ENCODE measurements at regions not wholly inside any gene's neighbourhood (a gene's known extent, or its start where the extent isn't known, plus 50 kb on each side); places are given as distances from the start of the nearest gene placed in this dataset.
"Not testable (repeated sequence)": the region's sequence is repeated elsewhere in the genome, so short reads cannot be mapped to it uniquely, and the experiment has no call there.

DNA sequence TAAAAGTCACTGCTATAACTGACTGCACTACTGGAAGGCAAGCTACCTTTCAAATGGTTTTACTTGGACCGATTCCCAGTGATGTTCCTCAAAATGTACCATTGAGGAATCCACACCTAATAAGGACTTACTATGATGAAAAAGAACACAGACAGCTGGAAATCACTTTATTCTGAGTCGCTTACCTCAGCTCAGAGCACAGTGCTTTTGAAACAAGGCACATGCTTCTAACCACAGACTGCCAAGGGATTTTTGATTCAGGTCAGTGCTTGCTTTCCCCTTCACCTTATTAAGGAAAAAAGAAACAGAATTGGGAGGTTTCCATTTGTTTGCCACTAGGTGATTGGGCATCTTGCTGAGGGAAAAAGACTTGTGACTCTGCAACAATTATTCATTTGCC is 707.5 kb upstream of the FSHR start:
- DNase-seq: no peak

DNA sequence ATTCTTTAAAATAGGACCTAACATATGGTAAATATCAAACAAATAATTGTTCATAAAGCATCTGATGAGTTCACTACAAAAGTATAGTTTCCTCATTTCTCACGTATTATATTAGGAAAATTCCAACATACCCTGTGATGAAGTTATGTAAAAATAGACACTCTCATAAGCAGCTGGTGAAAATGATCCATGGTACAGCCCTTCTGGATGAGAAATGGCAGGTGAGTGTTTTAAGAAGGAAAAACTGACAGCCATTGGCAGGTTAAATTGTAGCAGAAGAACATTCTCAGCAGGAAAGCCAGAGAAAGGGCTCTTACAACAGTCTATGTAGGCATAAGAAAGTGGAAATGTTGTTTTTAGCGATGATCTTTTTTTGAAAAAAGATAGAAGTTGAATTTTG is 706.5 kb upstream of the FSHR start:
- DNase-seq: no peak

DNA sequence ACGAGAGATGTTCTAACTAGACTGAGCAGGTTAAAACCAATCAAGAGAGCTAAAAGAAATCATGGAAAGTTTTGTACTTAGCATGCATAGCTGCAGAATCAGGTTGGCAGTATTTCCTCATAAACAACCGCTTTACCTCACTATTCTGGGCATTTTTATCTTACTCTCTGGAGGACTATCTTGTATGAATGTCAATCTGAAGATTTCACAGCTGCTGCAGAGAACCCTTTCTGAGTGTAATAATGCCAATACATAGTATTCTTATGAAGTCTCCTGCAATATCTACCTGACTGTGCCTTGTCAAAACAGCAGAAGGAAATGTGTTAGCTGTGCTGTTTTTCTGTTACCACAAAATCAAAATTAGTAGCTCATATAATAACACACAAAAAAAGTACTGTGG is 705.9 kb upstream of the FSHR start:
- DNase-seq: no peak

DNA sequence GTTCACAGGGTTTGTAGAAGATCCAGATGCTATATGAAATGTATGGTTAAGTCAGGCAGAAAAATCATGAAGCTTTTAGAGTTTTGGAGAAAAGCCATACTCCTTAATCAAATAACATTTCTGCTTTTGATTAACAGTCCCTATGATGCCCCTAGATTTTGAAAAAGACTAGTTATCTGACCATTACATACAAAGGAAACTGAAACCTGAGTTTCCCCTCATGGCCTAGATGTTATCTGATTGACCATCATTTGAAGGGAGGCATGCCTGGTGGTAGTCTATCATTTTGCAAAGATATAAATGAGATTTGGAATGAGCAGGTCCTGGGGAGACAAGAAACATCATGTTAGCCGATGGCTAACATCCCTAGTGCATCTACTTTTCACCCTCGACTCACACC is 704.3 kb upstream of the FSHR start:
- DNase-seq: no peak

DNA sequence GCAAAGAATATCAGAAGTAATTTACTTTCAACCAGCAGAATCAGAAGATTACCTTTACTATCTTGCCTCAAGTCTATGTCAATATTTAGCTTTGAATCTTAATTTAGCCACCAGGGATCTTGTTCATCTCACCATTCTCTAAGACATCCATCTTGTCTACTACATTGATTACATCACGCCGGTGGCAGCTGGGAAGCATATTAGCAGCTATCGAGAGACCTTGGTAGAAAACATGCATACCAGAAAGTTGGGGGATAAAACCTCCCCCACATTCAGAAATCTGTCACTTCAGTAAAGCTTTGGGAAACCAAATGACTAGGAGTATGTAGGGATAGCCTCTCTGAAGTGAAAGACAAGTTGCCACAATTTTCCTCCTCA is 703.8 kb upstream of the FSHR start:
- DNase-seq: no peak

DNA sequence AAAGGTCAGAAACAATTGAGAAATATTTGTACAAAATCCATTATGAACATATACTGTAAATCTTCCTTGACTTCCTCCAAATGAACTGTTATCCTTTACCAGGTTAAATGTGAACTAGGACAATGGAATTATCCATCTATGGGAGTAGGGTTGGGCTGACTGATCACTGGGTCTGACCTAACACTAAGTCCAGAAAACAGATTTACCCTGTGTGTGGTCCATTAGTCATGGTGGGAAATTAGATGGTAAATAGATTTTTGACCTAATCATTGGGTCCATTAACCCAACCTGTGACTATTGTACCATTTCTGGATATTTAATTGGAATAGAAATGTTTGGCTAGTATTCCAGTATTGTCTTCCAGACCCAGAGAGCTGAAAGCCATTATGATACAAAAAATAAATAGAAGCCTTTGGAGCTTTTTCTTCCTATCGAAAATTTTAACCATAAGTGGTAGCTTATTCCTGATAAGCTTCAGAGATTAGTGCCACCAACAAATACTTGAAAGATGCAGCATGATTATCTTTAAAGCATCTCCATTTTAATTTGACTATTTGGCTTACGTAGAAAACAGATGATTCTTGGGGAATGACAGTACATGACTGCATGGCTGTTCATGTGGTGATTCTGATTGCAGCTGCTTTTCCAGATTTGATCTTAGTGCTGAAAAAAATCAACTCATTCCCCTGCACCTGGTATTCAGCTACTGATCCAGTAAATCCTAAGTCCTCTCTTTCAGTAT is 703.2 kb upstream of the FSHR start:
- DNase-seq: no peak

DNA sequence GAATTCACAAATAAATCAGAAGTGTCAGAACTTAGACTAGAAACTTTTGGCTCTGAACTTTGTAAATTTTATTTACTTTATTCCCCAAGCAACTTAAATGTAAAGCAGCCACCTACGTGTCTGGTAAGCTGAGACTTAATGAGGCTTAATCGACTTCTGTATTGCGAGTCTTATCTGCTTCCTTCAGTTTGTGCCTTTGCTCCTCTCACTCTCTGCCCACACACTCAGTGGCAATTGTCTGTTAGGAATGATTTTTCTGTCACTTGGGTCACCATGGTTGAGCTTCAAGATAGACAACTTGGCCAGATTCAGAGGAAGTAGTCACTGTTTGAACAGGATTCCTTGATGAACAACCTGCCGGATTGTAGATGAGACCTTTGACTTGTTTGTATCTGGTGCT is 691.4 kb upstream of the FSHR start:
- DNase-seq: no peak

- no peak for DNase-seq
Measured at GRCh38 chr2:49845021-49845420, 690.7 kb upstream of the FSHR start.

DNA sequence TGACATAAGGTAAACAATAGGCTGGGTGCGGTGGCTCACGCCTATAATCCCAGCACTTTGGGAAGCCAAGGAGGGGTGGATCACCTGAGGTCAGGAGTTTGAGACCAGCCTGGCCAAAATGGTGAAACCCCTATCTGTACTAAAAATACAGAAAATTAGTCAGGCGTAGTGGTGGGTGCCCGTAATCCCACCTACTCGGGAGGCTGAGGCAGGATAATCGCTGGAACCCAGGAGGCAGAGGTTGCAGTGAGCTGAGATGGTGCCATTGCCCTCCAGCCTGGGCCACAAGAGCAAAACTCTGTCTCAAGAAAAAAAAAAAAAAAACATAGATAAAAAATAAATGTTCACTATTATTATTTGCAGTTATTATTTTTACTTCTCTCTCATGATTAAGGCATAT is 689.8 kb upstream of the FSHR start:
- not testable (repeated sequence) for DNase-seq

DNA sequence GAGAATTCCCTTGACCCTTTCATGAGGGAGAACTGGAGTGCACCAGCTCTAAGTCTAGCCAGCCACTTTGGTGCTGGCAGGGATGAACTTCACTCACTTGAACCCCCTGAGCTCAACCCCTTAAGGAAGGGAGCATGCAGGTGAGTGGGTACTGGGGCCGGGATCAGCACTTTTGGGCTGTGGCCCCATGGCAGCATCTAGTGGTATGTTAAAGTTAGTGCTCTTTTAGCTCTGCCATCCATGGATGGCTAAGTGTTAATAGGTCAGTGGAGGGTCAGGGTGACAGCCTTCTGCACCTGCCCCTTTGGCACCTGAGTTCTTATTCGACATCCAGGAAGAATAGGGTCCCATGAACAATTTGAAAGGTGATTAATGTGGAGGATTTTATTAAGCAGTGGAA is 689.0 kb upstream of the FSHR start:
- no peak for DNase-seq

DNA sequence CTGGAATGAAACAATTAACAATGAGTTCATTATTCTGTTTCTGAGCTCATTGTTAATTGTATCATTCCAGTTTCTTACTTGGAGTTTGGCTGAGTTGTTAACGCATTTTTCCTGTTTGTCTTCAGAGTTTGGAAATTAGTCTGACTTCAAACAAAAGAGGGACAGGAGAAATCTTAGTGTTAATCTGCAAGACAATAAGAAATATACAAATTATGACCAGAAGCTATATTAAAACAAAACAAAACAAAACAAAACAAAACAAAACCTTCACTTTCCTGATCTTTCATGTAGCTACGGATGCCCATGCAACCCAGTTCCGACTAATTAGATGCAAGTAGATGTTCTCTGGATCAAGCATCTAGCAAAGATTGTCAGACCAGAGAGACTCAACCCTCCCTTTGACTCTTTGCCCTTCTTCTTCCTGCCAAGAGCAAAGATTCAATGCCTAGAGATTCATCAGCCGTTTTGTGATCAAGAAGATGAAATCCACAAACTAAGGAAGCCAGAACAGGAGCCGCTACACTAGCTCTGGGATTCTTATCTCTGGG is 686.2 kb upstream of the FSHR start:
- no peak for DNase-seq

DNA sequence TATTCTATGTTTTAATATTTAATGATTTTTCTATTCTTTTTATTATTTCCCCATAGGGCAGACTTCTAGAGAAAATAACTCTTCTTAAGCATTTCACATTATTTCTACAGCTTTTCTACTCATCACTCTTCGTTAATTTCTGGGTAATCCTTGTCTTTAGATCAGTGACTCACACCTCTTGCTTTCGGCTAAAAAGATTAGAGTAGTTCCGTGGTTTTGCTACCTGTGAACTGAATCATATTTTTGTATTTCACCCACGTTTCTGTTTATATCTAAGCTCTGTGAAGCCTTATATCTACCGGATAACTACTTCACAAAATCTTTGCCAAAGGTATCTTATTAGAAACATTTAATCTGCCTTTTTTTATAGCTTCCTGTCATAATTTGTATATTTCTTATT is 685.5 kb upstream of the FSHR start:
- no peak for DNase-seq

DNA sequence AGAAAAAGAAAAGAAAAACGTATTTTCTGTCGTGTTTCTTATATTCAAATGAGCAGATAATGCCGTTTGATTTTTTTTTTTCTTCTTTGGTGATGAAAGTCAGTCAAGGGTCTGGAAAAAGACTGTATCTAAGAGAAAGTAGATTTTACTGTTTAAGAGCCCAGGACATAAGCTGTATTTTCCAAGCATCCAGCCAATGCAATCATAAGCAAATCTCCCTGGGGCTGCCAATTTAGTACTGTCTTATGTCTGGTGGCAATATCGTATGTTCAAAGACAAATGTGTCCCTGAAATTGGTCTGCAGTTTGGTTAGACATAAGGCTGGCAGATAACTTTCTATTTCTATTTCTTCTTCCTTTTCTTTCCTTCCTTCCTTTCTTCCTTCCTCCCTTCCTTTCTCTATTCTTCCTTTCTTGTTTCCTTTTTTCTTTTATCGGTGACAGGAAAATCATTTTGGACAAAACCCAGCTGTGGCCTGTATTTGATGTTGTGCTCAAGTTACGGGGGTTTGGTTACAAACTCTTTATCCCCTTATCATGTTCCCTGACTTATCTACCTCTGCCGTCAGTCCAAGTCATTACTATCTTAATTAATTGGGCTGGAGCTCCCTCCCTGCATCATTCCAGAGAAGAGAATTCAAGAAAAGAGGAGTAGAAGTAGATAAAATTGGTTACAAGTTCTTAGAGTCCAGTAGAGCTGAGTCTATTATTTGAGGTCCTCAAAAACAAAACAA is 683.4 kb upstream of the FSHR start:
- DNase-seq: no peak

DNA sequence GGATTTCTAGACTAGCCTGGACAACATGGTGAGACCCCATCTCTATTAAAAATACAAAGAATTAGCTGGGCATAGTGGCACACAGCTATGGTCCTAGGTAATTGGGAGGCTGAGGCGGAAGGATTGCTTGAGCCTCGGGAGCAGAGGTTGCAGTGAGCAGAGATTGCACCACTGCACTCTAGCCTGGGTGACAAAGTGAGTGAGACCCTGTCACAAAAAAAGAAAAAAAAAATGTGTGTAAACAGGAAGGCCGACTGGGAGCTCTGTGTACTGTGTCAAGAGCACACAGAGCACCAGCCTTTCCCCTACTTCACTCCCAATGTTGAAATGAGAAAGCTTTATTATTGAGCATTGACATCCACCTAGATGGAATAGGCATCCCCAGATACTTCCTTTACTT is 681.7 kb upstream of the FSHR start:
- no peak for DNase-seq

DNA sequence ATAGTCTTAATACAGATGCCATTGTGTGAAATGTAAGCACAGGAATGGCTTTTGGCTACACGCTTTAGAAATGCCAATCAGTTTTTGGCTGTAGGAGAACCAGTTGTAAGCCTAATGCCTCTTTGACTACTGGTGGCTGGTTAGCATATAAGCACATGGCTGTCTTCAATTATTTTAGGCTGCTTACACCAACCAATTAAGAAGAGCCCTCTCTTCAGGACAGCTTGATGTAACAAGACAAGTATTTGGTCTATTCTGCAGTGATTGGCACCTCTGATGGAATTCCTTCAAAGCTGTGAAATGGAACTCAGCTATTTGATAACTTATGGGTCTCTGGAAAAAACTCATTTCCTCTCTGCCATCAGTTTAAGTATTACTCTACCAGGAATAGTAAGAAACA is 680.1 kb upstream of the FSHR start:
- DNase-seq: no peak

GRCh38 chr2:49832555-49832954 is 678.2 kb upstream of the FSHR start:
- DNase-seq: no peak

DNA sequence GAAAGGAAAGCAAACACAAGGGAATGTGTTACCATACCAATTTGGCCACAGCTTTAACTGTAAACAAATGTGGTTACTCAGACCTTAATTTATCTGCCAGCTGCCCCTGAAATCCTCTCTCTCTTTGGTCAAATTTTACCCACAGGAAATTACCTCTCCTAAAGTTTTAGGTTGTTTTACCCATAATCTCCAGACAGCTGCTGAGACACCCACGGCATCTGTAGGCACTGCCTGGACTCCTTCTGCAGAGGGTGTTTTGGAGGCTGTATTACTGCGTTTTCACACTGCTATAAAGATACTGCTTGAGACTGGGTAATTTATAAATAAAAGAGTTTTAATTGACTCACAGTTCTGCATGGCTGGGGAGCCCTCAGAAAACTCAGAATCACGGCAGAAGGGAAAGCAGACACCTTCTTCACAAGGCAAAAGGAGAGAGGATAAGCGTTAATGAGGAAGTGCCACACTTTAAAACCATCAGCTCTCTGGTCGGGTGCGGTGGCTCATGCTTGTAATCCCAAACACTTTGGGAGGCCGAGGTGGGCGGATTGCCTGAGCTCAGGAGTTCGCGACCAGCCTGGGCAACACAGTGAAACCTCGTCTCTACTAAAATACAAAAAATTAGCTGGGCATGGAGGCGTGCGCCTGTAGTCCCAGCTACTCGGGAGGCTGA is 677.5 kb upstream of the FSHR start:
- no peak for DNase-seq

DNA sequence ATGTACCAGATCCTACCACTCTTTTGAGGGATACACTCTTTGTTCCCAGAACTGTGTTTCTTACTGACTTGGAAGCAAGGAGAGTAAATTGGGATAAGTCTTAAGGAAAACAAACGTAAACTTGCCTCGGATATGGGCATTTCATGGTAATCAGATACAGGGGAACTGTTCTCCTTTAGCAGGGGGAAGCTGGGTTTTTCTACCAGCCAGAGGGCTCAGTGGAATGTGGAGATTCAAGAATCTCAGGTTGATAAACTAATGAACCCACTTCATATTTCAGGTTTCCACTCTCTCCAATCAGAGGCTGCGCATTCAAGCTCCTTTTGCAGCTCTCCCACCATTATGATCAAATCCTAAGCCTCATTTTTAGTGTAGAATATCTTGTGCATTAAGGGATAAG is 676.5 kb upstream of the FSHR start:
- DNase-seq: no peak

GRCh38 chr2:49827366-49827765 is 673.1 kb upstream of the FSHR start:
- no peak for DNase-seq

GRCh38 chr2:49813208-49813607 is 658.9 kb upstream of the FSHR start:
- DNase-seq: no peak

DNA sequence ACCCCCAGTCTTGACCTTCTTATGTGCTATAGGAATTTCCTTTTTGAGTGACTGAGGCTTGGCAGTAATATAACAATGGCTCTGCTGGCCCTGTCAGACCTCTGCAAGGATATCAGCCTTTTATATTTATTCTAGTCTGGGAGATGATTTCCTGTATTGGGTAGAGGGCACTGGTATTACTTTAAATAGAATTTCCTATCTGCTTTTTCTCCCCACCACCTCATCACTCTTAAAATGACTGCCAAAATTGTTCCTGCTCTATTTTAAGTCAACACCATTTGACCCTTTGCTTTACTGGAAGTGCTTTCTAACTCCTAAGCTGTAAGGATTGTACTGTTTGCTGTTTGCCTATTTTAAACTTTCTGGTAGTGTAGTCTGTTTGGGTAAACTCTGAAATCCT is 658.4 kb upstream of the FSHR start:
- DNase-seq: no peak

DNA sequence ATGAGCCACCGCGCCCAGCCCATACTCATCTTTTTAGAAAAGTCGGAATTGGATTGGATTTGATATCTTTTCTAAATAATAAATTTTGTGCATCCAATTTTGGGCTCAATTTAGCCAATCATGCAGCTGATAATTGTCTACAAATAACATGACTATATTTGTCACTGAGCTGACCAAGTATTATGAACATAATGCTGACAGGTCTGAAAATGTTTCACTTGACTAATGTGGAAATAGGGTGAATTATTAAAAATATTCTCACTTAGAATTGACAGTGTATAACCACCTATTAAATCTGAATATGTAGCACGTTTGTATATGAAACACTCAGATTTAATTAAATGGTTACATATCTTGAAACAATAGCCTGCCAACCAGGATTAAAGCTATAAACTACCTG is 657.2 kb upstream of the FSHR start:
- DNase-seq: no peak

DNA sequence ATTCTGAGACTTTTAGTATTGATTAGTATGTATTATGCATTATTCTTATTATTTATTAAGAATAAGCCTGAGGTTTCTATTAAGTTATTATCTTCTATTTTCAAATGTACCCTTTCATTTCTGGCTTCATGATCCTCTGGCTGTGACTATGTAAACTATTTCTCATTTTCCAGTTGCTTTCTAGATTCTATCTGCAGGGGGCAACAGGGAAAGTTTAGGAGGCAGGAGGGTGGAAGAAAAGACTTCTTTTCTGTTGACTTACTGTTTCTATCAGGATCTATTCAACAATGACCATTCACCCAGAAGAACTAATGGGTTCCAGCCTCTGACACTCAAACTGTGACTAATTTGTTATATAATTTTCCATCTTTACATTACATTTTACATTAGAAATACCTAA is 653.4 kb upstream of the FSHR start:
- DNase-seq: no peak

GRCh38 chr2:49804111-49804510 is 649.8 kb upstream of the FSHR start:
- DNase-seq: no peak
